ENCODE measurements at regions not wholly inside any gene's neighbourhood (a gene's known extent, or its start where the extent isn't known, plus 50 kb on each side); places are given as distances from the start of the nearest gene placed in this dataset.

DNA sequence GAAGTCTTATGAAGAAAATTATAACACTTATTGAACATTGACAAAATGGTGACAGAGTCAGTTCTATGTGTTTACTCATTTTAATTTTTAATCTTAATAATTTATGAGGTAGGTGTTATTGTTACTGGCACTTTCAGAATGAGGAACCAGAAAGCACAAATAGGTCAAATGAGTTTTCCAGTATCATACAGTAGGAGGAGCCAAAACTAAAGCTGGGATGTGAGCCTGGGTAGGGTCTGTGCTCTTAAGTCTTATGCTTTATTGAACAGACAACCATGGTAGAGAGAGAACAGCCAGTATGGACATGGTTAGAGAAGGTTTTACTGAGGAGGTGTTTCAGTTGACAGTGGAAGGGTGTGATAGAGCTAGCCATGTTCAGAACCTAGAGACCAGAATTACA is 775.7 kb downstream of the TMTC2 start:
- no peak for TF ChIP-seq ZNF70 (CRISPR knock-in tag; IDR thresholded peaks at IDR 0.05)
- no peak for TF ChIP-seq ISL1 (CRISPR knock-in tag; IDR thresholded peaks at IDR 0.05)
- no peak for TF ChIP-seq ARNTL (CRISPR knock-in tag; IDR thresholded peaks at IDR 0.05; ENCODE audit: borderline replicate concordance, low read depth)
- TF ChIP-seq ZFP30 (CRISPR knock-in tag; IDR thresholded peaks at IDR 0.05): no peak
- TF ChIP-seq ZNF8 (CRISPR knock-in tag; IDR thresholded peaks at IDR 0.05): no peak
- no peak for TF ChIP-seq CSDC2 (CRISPR knock-in tag; IDR thresholded peaks at IDR 0.05)
- TF ChIP-seq, protein P1, sequence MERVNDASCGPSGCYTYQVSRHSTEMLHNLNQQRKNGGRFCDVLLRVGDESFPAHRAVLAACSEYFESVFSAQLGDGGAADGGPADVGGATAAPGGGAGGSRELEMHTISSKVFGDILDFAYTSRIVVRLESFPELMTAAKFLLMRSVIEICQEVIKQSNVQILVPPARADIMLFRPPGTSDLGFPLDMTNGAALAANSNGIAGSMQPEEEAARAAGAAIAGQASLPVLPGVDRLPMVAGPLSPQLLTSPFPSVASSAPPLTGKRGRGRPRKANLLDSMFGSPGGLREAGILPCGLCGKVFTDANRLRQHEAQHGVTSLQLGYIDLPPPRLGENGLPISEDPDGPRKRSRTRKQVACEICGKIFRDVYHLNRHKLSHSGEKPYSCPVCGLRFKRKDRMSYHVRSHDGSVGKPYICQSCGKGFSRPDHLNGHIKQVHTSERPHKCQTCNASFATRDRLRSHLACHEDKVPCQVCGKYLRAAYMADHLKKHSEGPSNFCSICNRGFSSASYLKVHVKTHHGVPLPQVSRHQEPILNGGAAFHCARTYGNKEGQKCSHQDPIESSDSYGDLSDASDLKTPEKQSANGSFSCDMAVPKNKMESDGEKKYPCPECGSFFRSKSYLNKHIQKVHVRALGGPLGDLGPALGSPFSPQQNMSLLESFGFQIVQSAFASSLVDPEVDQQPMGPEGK (CRISPR knock-in tag; IDR thresholded peaks at IDR 0.05; ENCODE audit: borderline replicate concordance): no peak
- no peak for TF ChIP-seq ZFP3 (CRISPR knock-in tag; IDR thresholded peaks at IDR 0.05)
- TF ChIP-seq TCF4 (CRISPR knock-in tag; IDR thresholded peaks at IDR 0.05; ENCODE audit: borderline replicate concordance): no peak
- TF ChIP-seq RARB (CRISPR knock-in tag; IDR thresholded peaks at IDR 0.05): no peak
- no peak for TF ChIP-seq SNAI2 (CRISPR knock-in tag; IDR thresholded peaks at IDR 0.05)
- TF ChIP-seq POU6F1 (CRISPR knock-in tag; IDR thresholded peaks at IDR 0.05; ENCODE audit: borderline replicate concordance, low read depth): no peak
- TF ChIP-seq, protein P2, sequence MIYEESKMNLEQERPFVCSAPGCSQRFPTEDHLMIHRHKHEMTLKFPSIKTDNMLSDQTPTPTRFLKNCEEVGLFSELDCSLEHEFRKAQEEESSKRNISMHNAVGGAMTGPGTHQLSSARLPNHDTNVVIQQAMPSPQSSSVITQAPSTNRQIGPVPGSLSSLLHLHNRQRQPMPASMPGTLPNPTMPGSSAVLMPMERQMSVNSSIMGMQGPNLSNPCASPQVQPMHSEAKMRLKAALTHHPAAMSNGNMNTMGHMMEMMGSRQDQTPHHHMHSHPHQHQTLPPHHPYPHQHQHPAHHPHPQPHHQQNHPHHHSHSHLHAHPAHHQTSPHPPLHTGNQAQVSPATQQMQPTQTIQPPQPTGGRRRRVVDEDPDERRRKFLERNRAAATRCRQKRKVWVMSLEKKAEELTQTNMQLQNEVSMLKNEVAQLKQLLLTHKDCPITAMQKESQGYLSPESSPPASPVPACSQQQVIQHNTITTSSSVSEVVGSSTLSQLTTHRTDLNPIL (CRISPR knock-in tag; IDR thresholded peaks at IDR 0.05; ENCODE audit: low read depth): no peak
- no peak for TF ChIP-seq PPARA (CRISPR knock-in tag; IDR thresholded peaks at IDR 0.05; ENCODE audit: borderline replicate concordance)
- TF ChIP-seq ESRRG (CRISPR knock-in tag; IDR thresholded peaks at IDR 0.05): no peak
- TF ChIP-seq CSRNP3 (CRISPR knock-in tag; IDR thresholded peaks at IDR 0.05): no peak
- TF ChIP-seq, protein P3, sequence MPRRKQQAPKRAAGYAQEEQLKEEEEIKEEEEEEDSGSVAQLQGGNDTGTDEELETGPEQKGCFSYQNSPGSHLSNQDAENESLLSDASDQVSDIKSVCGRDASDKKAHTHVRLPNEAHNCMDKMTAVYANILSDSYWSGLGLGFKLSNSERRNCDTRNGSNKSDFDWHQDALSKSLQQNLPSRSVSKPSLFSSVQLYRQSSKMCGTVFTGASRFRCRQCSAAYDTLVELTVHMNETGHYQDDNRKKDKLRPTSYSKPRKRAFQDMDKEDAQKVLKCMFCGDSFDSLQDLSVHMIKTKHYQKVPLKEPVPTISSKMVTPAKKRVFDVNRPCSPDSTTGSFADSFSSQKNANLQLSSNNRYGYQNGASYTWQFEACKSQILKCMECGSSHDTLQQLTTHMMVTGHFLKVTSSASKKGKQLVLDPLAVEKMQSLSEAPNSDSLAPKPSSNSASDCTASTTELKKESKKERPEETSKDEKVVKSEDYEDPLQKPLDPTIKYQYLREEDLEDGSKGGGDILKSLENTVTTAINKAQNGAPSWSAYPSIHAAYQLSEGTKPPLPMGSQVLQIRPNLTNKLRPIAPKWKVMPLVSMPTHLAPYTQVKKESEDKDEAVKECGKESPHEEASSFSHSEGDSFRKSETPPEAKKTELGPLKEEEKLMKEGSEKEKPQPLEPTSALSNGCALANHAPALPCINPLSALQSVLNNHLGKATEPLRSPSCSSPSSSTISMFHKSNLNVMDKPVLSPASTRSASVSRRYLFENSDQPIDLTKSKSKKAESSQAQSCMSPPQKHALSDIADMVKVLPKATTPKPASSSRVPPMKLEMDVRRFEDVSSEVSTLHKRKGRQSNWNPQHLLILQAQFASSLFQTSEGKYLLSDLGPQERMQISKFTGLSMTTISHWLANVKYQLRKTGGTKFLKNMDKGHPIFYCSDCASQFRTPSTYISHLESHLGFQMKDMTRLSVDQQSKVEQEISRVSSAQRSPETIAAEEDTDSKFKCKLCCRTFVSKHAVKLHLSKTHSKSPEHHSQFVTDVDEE (CRISPR knock-in tag; IDR thresholded peaks at IDR 0.05): no peak
- TF ChIP-seq OSR1 (CRISPR knock-in tag; IDR thresholded peaks at IDR 0.05): no peak
- no peak for TF ChIP-seq ZC3H10 (CRISPR knock-in tag; IDR thresholded peaks at IDR 0.05)
- TF ChIP-seq ZNF565 (CRISPR knock-in tag; conservative IDR thresholded peaks at IDR 0.05; ENCODE audit: low read depth): no peak
- no peak for ATAC-seq

GRCh38 chr12:83461336-83461935 is 774.7 kb downstream of the TMTC2 start:
- TF ChIP-seq CSRNP3 (CRISPR knock-in tag; IDR thresholded peaks at IDR 0.05): no peak
- no peak for TF ChIP-seq ARNTL (CRISPR knock-in tag; IDR thresholded peaks at IDR 0.05; ENCODE audit: borderline replicate concordance, low read depth)
- TF ChIP-seq TCF4 (CRISPR knock-in tag; IDR thresholded peaks at IDR 0.05; ENCODE audit: borderline replicate concordance): no peak
- TF ChIP-seq BACH2 (CRISPR knock-in tag; IDR thresholded peaks at IDR 0.05; ENCODE audit: borderline replicate concordance): no peak
- TF ChIP-seq ESRRG (CRISPR knock-in tag; IDR thresholded peaks at IDR 0.05): no peak
- no peak for TF ChIP-seq OSR1 (CRISPR knock-in tag; IDR thresholded peaks at IDR 0.05)
- TF ChIP-seq CSDC2 (CRISPR knock-in tag; IDR thresholded peaks at IDR 0.05): no peak
- no peak for TF ChIP-seq SNAI2 (CRISPR knock-in tag; IDR thresholded peaks at IDR 0.05)
- no peak for ATAC-seq

All from SK-N-SH treated with all-trans-retinoic acid at 6 μM for 48 hours (cell line).